GM18873 (cell line): ENCODE measurements at regions not wholly inside any gene's neighbourhood (a gene's known extent, or its start where the extent isn't known, plus 50 kb on each side); places are given as distances from the start of the nearest gene placed in this dataset.

Experiments
- ATAC-seq: cut with Tn5 transposase; IDR thresholded peaks from one replicate; pipeline ENCODE4 v1.9.1; 2021; ENCODE audit warnings: mild to moderate bottlenecking, moderate library complexity, moderate number of reproducible peaks; ENCODE audit not compliant: unreplicated experiment, low FRiP score

DNA sequence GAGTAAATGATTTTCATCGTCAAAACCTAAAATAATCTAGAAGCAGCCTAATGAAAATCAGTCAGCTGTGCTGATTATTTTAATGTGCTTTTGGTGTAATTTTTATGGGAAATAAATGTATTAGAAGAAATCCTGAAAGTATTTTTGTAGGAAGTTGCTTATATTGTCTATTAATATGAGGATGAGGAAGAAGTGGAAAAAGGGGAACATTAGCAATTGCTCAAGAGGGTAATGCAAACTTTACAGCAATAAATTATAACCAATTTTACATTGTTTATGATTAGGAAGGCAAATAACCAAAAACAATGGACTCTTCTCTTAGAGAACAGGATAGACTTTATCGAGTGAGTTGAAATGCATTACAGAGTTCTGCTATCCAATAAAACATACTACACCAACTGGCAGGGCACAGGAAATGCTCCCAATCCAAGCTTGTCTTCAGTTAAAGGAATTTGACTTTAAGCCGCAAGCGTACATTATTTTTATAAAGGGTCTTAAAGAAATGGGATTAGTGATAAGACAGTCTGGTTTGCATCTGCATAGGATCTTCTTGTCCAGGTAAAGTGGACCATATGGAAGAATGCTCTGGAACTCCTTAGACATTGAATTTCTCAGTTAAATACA lies 374.8 kb downstream of the PDGFC start:
- no peak for ATAC-seq

DNA sequence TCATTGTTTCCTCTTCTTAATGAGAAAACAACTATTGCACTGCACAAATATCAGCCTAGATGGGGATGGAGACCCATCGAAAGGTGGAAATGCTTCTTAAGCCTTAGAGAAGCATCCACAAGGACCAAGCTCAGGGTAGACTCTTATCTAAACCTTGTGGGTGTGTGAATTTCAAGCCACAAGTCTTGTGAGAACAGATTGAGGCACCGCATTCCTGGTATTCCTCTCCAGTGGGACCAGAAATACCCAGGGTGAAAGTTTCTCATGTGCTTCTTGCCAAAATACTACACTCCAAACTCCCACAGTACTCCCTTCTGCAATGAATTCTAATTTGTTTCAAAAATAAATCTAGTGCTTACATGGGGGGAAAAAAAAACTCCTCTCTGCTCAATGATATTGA lies 375.6 kb downstream of the PDGFC start:
- ATAC-seq = no peak

DNA sequence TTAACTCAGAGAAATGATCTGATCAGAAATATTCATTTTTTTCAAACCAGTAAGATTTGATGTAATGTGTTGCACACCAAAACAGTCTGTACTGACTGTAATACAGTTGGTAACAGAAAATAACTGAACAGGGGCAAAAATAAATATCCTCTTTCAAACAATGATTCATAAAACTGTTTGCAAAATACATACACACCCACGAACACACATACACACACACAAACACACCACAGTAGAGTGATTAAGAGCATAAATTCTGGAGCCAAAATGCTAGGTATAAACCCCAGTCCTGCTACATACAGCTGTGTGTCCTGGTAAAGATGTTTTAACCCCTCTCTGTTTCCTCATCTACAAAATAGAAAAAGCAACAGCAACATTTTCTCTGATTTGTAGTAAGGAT lies 376.6 kb downstream of the PDGFC start:
- no peak for ATAC-seq

DNA sequence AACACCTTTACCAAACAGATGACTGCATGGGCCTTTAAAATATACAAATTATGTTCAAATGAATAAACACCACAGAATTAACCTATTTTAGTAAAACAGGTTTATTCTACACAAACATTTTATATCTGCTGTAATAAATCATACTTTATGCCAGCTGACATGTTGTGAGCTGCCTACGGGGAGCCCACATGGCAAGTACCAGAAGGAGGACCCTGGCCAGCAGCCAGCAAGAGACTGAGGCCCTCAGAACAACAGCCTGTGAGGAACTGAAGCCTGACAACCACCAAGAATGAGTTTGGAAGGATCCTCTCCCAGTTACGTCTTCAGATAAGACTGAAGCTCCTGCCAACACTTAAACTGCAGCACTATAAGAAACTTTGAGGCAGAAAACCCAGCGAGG lies 377.0 kb downstream of the PDGFC start:
- ATAC-seq = no peak

DNA sequence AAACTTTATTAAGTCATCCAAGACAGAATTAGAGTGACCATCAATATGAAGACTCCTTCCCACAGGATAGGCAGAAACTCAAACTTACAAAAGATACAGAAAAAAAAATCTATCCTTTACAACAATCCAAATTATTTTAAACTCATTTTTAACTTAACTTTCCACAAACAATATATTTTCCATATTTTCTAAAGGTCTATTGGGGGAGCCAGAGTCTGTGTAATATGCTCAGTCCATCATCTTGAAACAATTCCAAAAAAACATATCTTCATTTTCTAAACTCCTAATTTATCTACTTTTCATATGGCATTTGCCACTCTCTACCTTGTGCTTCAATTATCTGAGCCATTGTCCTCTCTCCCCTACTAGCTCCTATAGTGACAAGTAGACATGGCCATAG lies 378.1 kb downstream of the PDGFC start:
- no peak for ATAC-seq

DNA sequence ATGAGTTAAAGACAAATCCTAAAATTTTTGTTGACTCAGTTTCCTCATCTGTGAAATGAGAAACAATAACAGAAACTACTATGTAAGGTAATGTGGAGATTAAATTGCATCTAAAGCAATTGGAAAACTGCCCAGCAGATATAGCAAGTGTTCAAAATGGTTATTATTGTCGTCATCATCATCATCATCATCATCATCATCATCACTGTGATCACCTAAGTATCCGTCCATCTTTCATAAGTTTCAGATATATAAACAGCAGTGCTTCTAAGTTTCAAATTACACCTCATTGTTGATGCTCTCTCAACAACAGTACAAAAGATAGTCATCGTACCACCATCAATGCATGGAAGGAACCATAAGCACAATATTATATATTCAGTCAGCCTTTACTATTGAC lies 379.9 kb downstream of the PDGFC start:
- no peak for ATAC-seq

DNA sequence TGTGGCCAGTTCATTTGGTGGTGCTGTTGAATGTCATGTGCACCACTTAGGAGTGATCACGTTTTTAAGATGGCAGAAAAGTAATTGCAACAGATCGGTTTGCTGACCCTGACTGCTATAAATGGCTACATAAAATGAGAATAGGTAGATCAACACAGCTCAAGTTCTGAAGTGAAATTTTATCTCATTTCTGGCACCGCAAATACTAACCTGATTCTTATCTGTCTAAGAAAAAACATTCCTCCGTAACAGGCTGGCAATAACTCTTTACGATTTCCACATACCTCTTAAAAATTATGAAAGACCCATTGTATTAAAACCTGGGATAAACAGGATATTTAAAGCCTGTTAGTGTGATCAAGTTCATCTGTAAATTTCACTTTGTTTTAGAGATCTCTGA lies 387.5 kb downstream of the PDGFC start:
- no peak for ATAC-seq

DNA sequence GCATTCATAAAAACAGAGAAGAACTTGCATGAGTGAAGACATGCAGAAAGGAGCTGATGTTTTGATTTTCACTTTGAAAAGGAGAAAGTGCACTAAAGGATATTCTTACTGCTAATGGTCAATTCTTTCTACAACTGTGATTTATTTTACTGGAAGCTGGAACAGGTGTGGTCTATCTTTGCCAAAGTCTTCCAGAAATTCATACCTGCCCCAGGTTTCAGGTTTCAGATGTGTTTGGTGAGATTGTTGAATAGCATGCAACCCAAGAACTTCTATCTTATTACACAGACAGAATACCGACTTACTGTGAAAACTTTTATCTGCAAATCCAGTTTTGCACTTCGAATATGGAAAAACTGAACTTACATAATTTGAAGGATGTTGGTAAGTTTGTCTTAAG lies 388.3 kb downstream of the PDGFC start:
- ATAC-seq = no peak

DNA sequence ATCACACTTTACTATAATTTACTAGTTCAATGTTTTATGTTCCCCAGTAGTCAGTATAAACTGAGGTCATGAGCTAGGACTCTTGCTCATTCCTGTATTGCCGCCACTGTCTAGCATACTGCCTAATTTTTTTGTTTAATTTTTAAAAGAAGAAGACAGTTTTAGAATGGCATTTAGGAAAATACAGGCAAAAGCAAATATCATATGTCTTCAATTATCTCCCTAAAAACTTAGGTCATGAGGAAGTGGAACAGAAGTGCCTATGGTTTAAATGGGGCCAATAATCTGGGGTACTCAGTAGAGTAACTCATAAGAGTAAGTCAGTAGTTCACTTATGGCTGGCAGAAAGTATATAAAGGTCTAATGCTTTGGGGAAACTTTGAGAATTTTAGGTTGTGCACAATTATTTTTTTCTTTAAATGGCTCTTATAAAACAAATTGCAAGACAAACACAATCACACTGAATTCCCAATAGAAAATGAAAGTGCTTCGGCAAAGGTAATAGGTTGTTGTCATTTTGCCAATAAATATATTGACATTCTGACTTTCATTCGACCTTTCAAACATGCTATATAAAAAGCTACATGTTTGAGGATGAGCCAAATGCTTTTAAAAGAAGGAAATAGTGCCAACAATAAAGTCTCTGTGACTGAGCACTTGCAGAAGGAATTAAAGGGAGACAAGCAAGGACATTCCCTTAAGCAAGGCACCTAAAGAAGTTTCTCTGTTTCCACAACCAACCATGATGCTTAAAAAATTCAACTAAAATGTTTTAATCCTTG lies 390.1 kb downstream of the PDGFC start:
- ATAC-seq = no peak

DNA sequence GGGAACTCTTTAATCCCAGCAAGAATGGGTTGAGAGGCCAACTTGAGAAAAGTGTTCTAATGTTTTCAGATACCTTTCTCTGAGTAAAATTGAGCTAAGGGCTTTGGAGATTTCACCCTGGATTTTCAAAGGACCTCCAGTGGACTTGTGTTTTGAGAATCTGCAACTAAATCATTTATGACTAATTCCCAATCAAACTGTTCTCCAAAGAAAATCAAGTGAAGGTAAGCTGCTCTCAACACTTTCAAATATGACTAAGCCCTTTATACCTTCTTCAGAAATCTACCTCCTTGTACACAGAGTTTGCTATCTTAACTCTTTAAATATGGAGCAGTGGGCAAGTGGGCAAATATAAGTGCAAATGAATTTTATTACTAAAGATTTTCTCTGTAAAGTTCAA lies 392.9 kb downstream of the PDGFC start:
- ATAC-seq = no peak

DNA sequence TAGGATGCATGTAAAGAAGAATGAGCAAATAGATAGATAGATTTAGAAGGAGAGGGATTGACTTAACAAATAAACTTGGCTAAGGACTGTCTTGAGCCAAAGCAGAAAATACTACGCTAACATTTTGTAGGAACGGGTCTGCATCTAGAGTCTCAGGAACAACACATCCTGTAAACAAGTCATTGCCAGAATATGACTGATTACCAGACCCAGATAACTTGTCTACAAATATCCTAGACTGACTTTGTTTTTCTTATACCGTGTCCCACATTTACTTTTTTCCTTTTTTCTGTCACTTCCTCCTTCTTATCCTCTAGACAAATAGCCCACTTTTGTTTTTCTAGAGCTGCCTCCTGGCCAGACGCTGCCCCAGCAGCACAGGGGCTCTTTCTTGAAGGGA lies 393.6 kb downstream of the PDGFC start:
- no peak for ATAC-seq

DNA sequence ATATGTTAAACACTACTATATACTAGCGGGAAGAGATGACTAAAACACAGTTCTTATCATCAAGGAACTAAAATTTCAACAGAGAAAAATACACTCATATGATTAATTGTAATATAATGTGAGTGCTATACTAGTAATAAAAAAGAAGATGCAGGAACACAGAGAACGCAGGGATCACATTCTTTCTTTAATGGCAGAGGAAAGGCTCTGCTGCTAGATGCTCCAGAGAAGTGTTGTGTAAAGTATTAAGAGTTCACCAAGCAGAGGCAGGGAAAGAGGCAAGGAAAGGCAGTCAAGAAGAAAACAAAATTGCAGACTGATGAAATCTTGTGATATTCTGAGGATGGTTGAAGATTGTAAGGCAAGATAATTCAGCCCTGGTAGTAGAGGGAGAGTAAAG lies 394.7 kb downstream of the PDGFC start:
- ATAC-seq = no peak

DNA sequence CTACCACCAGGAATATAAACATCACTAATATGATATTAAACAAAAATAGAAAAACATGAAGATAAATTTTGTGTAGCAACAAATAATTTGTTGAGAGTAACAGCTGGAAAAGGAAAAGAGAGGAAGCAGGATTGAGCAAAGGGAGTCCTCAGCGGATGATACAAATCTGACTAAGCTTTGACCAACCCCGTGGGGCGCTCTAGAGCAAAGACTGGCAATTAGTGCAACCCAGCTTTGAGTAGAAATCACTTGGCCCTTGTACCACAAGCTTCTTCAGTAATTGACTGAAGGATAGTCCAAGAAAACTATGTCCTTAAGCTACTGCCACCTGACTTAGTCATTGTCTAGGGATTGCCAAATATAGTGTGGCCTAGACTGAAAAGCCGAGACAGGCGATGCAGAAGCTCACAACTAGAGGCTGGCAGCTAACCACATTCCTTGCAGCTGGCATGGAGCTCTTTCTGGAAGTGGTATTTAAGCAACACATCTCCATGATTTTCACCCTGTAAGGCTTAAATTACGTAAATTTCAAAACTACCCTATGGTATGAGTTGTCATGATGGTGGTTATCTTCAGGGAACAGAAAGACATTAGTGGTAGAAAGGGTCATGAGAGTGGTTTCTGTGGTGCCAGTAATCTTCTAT lies 396.0 kb downstream of the PDGFC start:
- ATAC-seq = no peak

DNA sequence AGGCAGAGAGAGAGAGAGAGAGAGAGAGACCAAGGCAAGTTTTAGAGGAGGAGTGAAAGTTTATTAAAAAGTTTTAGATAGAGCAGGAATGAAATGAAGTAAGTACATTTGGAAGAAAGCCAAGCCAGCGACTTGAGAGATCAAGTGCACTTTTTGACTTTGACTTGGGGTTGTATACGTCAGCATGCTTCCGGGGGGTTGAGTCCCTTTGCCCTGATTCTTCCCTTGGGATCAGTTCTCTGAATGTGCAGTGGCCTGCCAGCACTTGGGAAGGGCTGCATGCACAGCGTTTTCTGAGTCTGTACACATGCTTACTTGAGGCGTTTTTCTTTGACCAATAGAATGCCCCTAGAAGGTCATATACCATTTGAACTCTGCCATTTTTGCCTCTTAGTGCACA lies 400.5 kb downstream of the PDGFC start:
- no peak for ATAC-seq

DNA sequence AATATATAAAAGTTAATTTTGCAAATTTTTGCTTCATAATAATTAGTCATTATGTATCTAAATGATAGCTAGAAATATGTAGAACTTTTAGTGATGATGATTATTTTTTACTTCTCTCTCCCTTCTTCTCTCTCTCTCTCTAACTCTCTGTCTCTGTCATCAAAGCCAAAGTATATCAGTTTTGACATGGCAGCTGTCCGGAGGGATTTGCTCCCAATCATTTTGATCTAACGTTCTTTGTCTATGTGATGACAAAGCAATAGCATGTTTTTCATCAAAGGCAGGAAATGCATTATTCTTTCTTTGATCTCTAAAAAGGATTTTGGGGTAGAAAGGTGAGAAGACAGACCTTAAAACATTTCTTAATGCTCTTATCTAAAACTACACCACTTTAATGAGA lies 402.1 kb downstream of the PDGFC start:
- no peak for ATAC-seq

DNA sequence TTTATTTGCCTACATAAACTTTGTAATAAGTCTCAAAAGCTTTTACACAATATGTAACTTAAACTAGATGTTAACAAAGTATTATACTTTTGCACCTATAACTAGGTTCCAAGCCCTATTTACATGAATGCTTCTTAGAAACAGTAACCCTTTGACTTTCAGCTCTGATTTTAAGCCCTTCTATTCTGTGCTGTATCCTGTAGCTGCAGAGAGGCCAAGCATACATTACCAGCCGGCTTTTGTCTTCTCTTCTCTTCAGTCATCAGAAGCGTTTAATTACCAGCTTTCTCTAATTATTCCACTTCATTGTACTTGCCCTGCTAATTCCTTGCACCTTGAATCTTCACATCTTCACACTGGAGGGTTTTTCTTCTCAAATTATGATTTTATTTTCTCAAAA lies 403.1 kb downstream of the PDGFC start:
- no peak for ATAC-seq

DNA sequence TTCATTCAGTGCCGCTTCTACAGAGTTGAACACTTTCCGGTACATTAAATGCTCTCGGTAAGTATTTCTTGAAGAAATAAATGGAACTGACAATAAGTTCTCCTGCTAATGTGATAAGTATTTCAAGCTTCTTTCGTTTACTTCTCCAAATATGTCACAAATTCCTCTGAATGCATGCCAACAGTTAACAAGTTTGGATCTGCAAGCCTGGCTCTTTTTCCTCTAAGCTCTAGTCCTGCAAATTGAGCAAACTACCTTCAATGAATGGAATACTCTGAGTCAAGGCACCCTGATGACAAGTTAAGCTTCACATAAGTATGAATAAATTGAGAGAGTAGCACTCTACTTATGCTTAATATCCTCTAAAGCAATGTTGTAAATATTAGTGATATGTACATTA lies 403.6 kb downstream of the PDGFC start:
- no peak for ATAC-seq

DNA sequence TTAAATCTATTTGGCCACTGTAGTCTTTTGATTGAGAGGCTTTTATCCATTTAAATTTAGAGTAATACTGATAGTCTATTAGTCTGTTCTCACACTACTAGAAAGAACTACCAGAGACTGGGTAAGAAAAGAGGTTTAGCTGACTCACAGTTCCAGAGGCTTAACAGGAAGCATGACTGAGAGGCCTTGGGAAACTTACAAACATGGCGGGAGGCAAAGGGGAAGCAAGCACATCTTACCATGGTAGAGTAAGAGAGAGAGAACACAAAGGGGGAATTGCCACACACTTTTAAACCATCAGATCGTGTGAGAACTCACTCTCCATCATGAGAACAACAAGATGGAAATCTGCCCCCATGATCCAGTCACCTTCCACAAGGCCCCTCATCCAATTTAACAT lies 410.9 kb downstream of the PDGFC start:
- ATAC-seq = no peak

DNA sequence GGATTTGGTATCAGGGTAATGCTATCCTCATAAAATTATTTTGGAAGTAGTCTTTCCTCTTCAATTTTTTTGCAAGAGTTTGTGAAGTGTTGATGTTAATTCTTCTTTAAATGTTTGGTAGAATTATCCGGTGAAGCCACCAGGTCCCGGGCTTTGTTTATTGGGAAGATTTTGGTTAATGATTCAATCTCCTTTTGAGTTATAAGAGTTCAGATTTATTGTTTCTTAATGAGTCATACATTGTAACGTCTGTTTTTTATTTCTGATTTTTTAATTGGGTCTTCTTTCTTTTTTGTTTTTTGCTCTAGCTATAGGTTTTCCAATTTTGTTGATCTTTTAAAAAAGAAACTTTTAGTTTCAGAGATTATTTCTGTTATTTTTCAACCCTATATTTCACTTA lies 412.3 kb downstream of the PDGFC start:
- ATAC-seq = no peak

DNA sequence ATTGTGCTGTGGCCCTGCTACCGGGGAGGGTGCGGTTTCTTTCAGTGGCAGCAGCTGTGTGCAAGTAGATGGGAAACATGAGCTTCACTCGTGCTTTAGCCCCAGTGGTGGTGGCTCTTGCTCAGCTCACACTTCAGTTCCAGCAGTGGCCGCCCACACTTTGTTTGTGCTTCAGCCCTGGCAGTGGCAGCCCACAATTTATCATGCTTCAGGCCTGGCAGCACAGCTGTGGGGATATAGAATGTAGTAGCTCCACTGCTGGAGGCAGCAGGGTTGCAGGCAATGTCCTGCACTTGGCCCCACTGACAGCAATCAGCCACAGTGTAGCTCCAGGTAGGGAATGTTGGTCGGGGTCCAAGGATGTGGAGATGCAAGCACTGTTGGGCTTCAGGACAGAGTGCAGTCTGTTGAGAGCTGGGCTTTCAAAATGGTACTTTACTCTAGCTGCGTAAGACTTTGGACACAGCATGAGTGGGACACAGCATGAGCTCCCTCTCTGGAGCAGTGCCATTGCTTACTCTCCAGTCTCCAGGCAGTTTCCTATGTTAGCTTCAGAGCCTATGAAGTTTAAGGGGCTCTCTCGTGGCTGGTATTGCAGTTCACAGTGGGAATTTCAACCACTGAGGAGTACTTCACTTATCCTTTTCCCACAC lies 413.1 kb downstream of the PDGFC start:
- ATAC-seq = no peak

DNA sequence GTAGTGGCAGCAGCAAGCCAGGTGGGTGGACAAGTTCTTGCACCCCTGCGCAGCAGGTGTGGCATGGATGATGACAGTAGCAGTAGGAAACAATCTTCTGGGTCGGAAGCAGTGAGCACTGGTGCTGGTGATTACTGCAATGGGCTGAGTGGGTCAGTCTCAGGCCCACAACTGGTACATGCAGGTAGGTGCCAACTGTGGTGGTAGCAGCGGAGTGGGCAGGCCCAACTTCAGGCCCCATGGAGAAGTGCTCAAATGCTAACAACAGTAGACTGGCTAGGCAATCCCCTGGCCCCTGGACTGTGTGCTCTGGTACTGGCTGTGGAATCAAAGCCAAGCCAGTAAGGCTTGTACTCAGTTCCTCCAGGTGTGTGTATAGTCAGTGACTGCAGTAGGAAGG lies 413.7 kb downstream of the PDGFC start:
- ATAC-seq = no peak
